Adrenal gland (tissue), 9 donors: ENCODE measurements at regions not wholly inside any gene's neighbourhood (a gene's known extent, or its start where the extent isn't known, plus 50 kb on each side); places are given as distances from the start of the nearest gene placed in this dataset.
A peak's percentile ranks its signal among the peaks of the same experiment; 100 is the strongest.

Experiments
- DNase-seq, 7 donors: peaks; one replicate each; pipeline ENCODE4 v3.0.0-alpha.2; 2019 to 2020
- H3K27ac ChIP-seq, 5 donors: fragments of 200-600 bp; sonication (generic) in 4 of 5; 1 replicate in 3 of 5; 2 replicates in 2 of 5; pipeline versions ENCODE4 v1.5.1 to v1.8.0; 2016 to 2020; ENCODE audit warnings: mild to moderate bottlenecking in 1 of 5
- H3K27me3 ChIP-seq: fragments of 200-600 bp; 2 replicates; pipeline ENCODE4 v1.8.0; 2021
- H3K36me3 ChIP-seq, 2 donors: fragments of 200-600 bp; replicated peaks in 1 of 2; 1 replicate in 1 of 2; 2 replicates in 1 of 2; pipeline versions ENCODE4 v1.5.1 to v1.8.0; 2018 to 2022
- H3K4me1 ChIP-seq, 2 donors: fragments of 200-600 bp; replicated peaks in 1 of 2; 1 replicate in 1 of 2; 2 replicates in 1 of 2; pipeline versions ENCODE4 v1.5.1 to v1.8.0; 2018 to 2021
- H3K4me3 ChIP-seq, 4 donors: fragments of 200-600 bp; sonication (generic) in 3 of 4; one replicate each; pipeline ENCODE4 v1.5.1; 2016 to 2018
- H3K9me3 ChIP-seq, 3 donors: fragments of 200-600 bp; sonication (generic) in 1 of 3; replicated peaks in 1 of 3; 1 replicate in 2 of 3; 2 replicates in 1 of 3; pipeline versions ENCODE4 v1.5.1 to v1.8.0; 2016 to 2021
- CTCF ChIP-seq, 6 experiments: fragments of 450-650 bp in 4 of 6; fragments of 200-600 bp in 2 of 6; sonication (generic) in 1 of 6; IDR thresholded peaks; 1 replicate in 5 of 6; 2 replicates in 1 of 6; pipeline versions ENCODE4 v1.5.1 to v1.8.0; 2016 to 2021; ENCODE audit warnings: antibody characterized with exemption in 6 of 6, mild to moderate bottlenecking in 2 of 6, moderate library complexity in 1 of 6
- POLR2A ChIP-seq, 2 donors: fragments of 450-650 bp; IDR thresholded peaks; one replicate each; pipeline ENCODE4 v1.6.1; 2017; ENCODE audit warnings: antibody characterized with exemption in 2 of 2, mild to moderate bottlenecking in 2 of 2, moderate library complexity in 1 of 2
- WGBS, 4 donors: extraction: QIAGEN DNeasy Blood & Tissue Kit in 2 of 4; methylation state at CpG; one replicate each; pipeline versions ENCODE4 v1.1.5 to v1.1.7; 2013 to 2017; 5-methylcytosine and 5-hydroxymethylcytosine counted together
- intact Hi-C, 2 donors: fragments of 100-400 bp; cut with DNase I; formaldehyde crosslinking; loops; one replicate each; pipeline versions ENCODE4 v1.14.1 to v1.15.0; 2022 to 2023
- donor health status: healthy with polysubstance abuse.
- donor health status: Bipolar disorder and iron deficiency.
- donor health status: DM: yes; HTN: yes; CAD: no.
- donor health status: DM: no; HTN: no; CAD: no.
- donor health status: DM: no; HTN: no; CAD: no.

GRCh38 chr9:34876096-34876495 is 82.0 kb upstream of the PHF24 start:
- DNase-seq: no peak
- H3K4me3 ChIP-seq: no peak overlapping the region
- WGBS, 4 donors: 68 to 85% (median 79%) methylated on average over 3 of the region's 3 CpGs
- intact Hi-C loops: no loop called here
- H3K9me3 ChIP-seq: no peaks in the 10 kb centered on the region
- no peaks in the 10 kb centered on the region for H3K36me3 ChIP-seq
- H3K27me3 ChIP-seq: no peaks in the 10 kb centered on the region
- no peak overlapping the region for H3K27ac ChIP-seq
- no peaks in the 10 kb centered on the region for H3K4me1 ChIP-seq
- no peak for TF ChIP-seq CTCF (IDR thresholded peaks at IDR 0.05)
- no peak for TF ChIP-seq POLR2A (IDR thresholded peaks at IDR 0.05)

GRCh38 chr9:34869390-34869789 is 88.7 kb upstream of the PHF24 start:
- no peaks in the 10 kb centered on the region for H3K27me3 ChIP-seq
- no peaks in the 10 kb centered on the region for H3K9me3 ChIP-seq
- no peak for DNase-seq
- no peaks in the 10 kb centered on the region for H3K36me3 ChIP-seq
- intact Hi-C loops: no loop called here
- TF ChIP-seq CTCF (IDR thresholded peaks at IDR 0.05): peak in 3 of 6 experiments; percentile 20 to 38 (median 32)
- TF ChIP-seq POLR2A (IDR thresholded peaks at IDR 0.05): no peak
- H3K4me1 ChIP-seq: no peaks in the 10 kb centered on the region
- no peak overlapping the region for H3K27ac ChIP-seq
- H3K4me3 ChIP-seq: no peak overlapping the region
- WGBS, 4 donors: 30 to 44% (median 31%) methylated on average over 2 of the region's 2 CpGs

- intact Hi-C loops: no loop called here
- no peak for DNase-seq
- TF ChIP-seq POLR2A (IDR thresholded peaks at IDR 0.05): no peak
- no peak for TF ChIP-seq CTCF (IDR thresholded peaks at IDR 0.05)
- H3K4me1 ChIP-seq: no peaks in the 10 kb centered on the region
- H3K36me3 ChIP-seq: no peaks in the 10 kb centered on the region
- H3K27me3 ChIP-seq: no peaks in the 10 kb centered on the region
- H3K4me3 ChIP-seq: no peak overlapping the region
- no peak overlapping the region for H3K27ac ChIP-seq
- no peaks in the 10 kb centered on the region for H3K9me3 ChIP-seq
Measured at GRCh38 chr9:34866614-34867013, 91.5 kb upstream of the PHF24 start.

- H3K9me3 ChIP-seq: no peaks in the 10 kb centered on the region
- H3K4me3 ChIP-seq: no peak overlapping the region
- TF ChIP-seq CTCF (IDR thresholded peaks at IDR 0.05): no peak
- TF ChIP-seq POLR2A (IDR thresholded peaks at IDR 0.05): no peak
- intact Hi-C loops: no loop called here
- no peaks in the 10 kb centered on the region for H3K4me1 ChIP-seq
- no peak for DNase-seq
- 20 to 82% (median 52%) methylated on average over 1 of the region's 1 CpG for WGBS, 4 donors
- H3K27ac ChIP-seq: no peak overlapping the region
- H3K36me3 ChIP-seq: no peaks in the 10 kb centered on the region
- no peaks in the 10 kb centered on the region for H3K27me3 ChIP-seq
Measured at GRCh38 chr9:34863426-34863825, 94.7 kb upstream of the PHF24 start.
